ENCODE measurements at regions not wholly inside any gene's neighbourhood (a gene's known extent, or its start where the extent isn't known, plus 50 kb on each side); places are given as distances from the start of the nearest gene placed in this dataset.

DNA sequence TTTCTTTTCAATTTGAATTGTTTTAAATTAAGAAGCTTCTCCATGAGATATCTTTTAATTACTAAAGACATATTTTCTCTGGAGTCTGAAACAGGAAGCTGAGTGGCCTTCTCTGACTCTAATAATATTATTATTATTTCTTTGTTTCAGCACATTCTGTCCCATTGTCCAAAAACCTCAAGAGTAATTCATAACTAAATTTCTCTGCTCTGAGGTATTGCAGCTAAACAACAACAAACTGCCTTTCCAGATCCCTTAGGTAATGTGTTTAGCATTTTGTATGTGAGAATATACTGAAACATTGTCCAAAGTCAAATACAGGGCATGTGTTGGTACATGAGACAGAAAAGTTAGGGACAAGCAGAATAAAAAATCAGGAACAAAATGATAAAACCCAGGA, 199.0 kb upstream of the FAR2 start:
- H3K79me2 ChIP-seq (ENCODE audit: insufficient read depth, low read length) = no peaks in the 10 kb centered on the region

GRCh38 chr12:28951935-28952334, 197.1 kb upstream of the FAR2 start:
- Histone ChIP-seq H3F3A (ENCODE audit: insufficient read depth, low read length) (no peaks in the 10 kb centered on the region), H3K9me2 (ENCODE audit: low read depth, low read length) (no peaks in the 10 kb centered on the region), H2AFZ (ENCODE audit: low read length) (no peak overlapping the region), H3K9me3 (ENCODE audit: low read length) (no peaks in the 10 kb centered on the region), H3K4me2 (ENCODE audit: low read length) (no peak overlapping the region), H3K4me3 (ENCODE audit: low read depth, low read length, poor library complexity, severe bottlenecking) (no peak overlapping the region), H3K36me3 (ENCODE audit: insufficient read depth, low read length) (no peaks in the 10 kb centered on the region), H3K27ac (ENCODE audit: low read depth, low read length, poor library complexity, severe bottlenecking) (no peak overlapping the region), H3K9ac (ENCODE audit: low read length) (no peak overlapping the region), H3K27me3 (ENCODE audit: insufficient read depth, low read length) (no peaks in the 10 kb centered on the region), H3K4me1 (ENCODE audit: insufficient read depth, low read length, severe bottlenecking) (no peaks in the 10 kb centered on the region), H3K79me2 (ENCODE audit: insufficient read depth, low read length) (no peaks in the 10 kb centered on the region), H4K20me1 (ENCODE audit: insufficient read depth, low read length) (no peaks in the 10 kb centered on the region)
- TF ChIP-seq CTCF (IDR thresholded peaks at IDR 0.05; ENCODE audit: low read length) (no peak), EZH2 (IDR thresholded peaks at IDR 0.05; ENCODE audit: borderline replicate concordance, low read length) (no peak)

More for the DNA sequence above, 199.0 kb upstream of the FAR2 start:
- H3K27ac ChIP-seq (ENCODE audit: low read depth, low read length, poor library complexity, severe bottlenecking) = no peak overlapping the region
- H3K4me1 ChIP-seq (ENCODE audit: insufficient read depth, low read length, severe bottlenecking) = no peaks in the 10 kb centered on the region
- H3K27me3 ChIP-seq (ENCODE audit: insufficient read depth, low read length) = no peaks in the 10 kb centered on the region
- no peak overlapping the region for H3K9ac ChIP-seq (ENCODE audit: low read length)
- H4K20me1 ChIP-seq (ENCODE audit: insufficient read depth, low read length) = no peaks in the 10 kb centered on the region
- no peak for TF ChIP-seq CTCF (IDR thresholded peaks at IDR 0.05; ENCODE audit: low read length)
- no peak for TF ChIP-seq EZH2 (IDR thresholded peaks at IDR 0.05; ENCODE audit: borderline replicate concordance, low read length)
- H2AFZ ChIP-seq (ENCODE audit: low read length) = no peak overlapping the region
- H3F3A ChIP-seq (ENCODE audit: insufficient read depth, low read length) = no peaks in the 10 kb centered on the region
- H3K36me3 ChIP-seq (ENCODE audit: insufficient read depth, low read length) = no peaks in the 10 kb centered on the region
- no peak overlapping the region for H3K4me3 ChIP-seq (ENCODE audit: low read depth, low read length, poor library complexity, severe bottlenecking)
- H3K4me2 ChIP-seq (ENCODE audit: low read length) = no peak overlapping the region
- no peaks in the 10 kb centered on the region for H3K9me2 ChIP-seq (ENCODE audit: low read depth, low read length)
- H3K9me3 ChIP-seq (ENCODE audit: low read length) = no peaks in the 10 kb centered on the region

GRCh38 chr12:28954333-28954732, 194.7 kb upstream of the FAR2 start:
- no peaks in the 10 kb centered on the region for H3K9me2 ChIP-seq (ENCODE audit: low read depth, low read length)

More at GRCh38 chr12:28954333-28954732, 194.7 kb upstream of the FAR2 start:
- no peaks in the 10 kb centered on the region for H3K27me3 ChIP-seq (ENCODE audit: insufficient read depth, low read length)
- no peaks in the 10 kb centered on the region for H4K20me1 ChIP-seq (ENCODE audit: insufficient read depth, low read length)
- H3F3A ChIP-seq (ENCODE audit: insufficient read depth, low read length) = no peaks in the 10 kb centered on the region
- H3K4me1 ChIP-seq (ENCODE audit: insufficient read depth, low read length, severe bottlenecking) = no peaks in the 10 kb centered on the region
- TF ChIP-seq CTCF (IDR thresholded peaks at IDR 0.05; ENCODE audit: low read length) (no peak), EZH2 (IDR thresholded peaks at IDR 0.05; ENCODE audit: borderline replicate concordance, low read length) (no peak)
- no peaks in the 10 kb centered on the region for H3K79me2 ChIP-seq (ENCODE audit: insufficient read depth, low read length)
- no peak overlapping the region for H3K27ac ChIP-seq (ENCODE audit: low read depth, low read length, poor library complexity, severe bottlenecking)
- H2AFZ ChIP-seq (ENCODE audit: low read length) = no peak overlapping the region
- H3K4me2 ChIP-seq (ENCODE audit: low read length) = no peak overlapping the region
- no peak overlapping the region for H3K4me3 ChIP-seq (ENCODE audit: low read depth, low read length, poor library complexity, severe bottlenecking)
- no peaks in the 10 kb centered on the region for H3K9me3 ChIP-seq (ENCODE audit: low read length)
- no peak overlapping the region for H3K9ac ChIP-seq (ENCODE audit: low read length)
- H3K36me3 ChIP-seq (ENCODE audit: insufficient read depth, low read length) = no peaks in the 10 kb centered on the region
